D721Med (cell line): ENCODE measurements at regions not wholly inside any gene's neighbourhood (a gene's known extent, or its start where the extent isn't known, plus 50 kb on each side); places are given as distances from the start of the nearest gene placed in this dataset.
"Not testable (repeated sequence)": the region's sequence is repeated elsewhere in the genome, so short reads cannot be mapped to it uniquely, and the experiment has no call there.

Experiments used
- DNase-seq: peaks from one replicate; pipeline ENCODE4 v3.0.0; 2011; ENCODE audit warnings: low spot score; ENCODE audit not compliant: insufficient read length
- FAIRE-seq: peaks from 2 replicates; lab custom pipeline; 2011; peaks lifted over from hg19 to GRCh38; lab: Jason Lieb, UNC
- CTCF ChIP-seq: IDR thresholded peaks from 2 replicates; pipeline ENCODE4 v1.5.1; 2012; ENCODE audit warnings: mild to moderate bottlenecking, control low read depth; ENCODE audit not compliant: insufficient read depth; ENCODE audit errors: missing control alignments

GRCh38 chr3:71928212-71928611, 143.3 kb upstream of the PROK2 start:
- no peak for DNase-seq
- TF ChIP-seq CTCF: no peak
- no peak for FAIRE-seq

GRCh38 chr3:71927505-71928066, 142.6 kb upstream of the PROK2 start:
- FAIRE-seq (no peak), DNase-seq (no peak)
- TF ChIP-seq CTCF: no peak

GRCh38 chr3:71926616-71927015, 141.7 kb upstream of the PROK2 start:
- no peak for TF ChIP-seq CTCF
- DNase-seq: no peak
- no peak for FAIRE-seq

GRCh38 chr3:71926262-71926600, 141.3 kb upstream of the PROK2 start:
- TF ChIP-seq CTCF: peak; percentile 40
- no peak for FAIRE-seq
- no peak for DNase-seq

- FAIRE-seq, DNase-seq: not testable (repeated sequence)
Measured at GRCh38 chr3:71925511-71926261, 140.7 kb upstream of the PROK2 start.

GRCh38 chr3:71924721-71925120, 139.8 kb upstream of the PROK2 start:
- no peak for DNase-seq
- no peak for FAIRE-seq
- TF ChIP-seq CTCF: no peak

GRCh38 chr3:71921036-71921435, 136.1 kb upstream of the PROK2 start:
- DNase-seq (no peak), FAIRE-seq (no peak)
- no peak for TF ChIP-seq CTCF
